Epithelial cell of proximal tubule (primary cell): ENCODE measurements at regions not wholly inside any gene's neighbourhood (a gene's known extent, or its start where the extent isn't known, plus 50 kb on each side); places are given as distances from the start of the nearest gene placed in this dataset.

Experiments used
- DNase-seq: peaks from one replicate; pipeline ENCODE4 v3.0.0-alpha.2; 2011; ENCODE audit warnings: low read depth
- H3K4me3 ChIP-seq: 2 replicates; pipeline ENCODE4 v1.5.1; 2011; ENCODE audit warnings: low read depth, mild to moderate bottlenecking, low read length
- TF ChIP-seq, protein P1 (sequence below): conservative IDR thresholded peaks from 2 replicates; pipeline ENCODE4 v1.5.1; 2012; ENCODE audit warnings: low read depth, mild to moderate bottlenecking, low read length

DNA sequence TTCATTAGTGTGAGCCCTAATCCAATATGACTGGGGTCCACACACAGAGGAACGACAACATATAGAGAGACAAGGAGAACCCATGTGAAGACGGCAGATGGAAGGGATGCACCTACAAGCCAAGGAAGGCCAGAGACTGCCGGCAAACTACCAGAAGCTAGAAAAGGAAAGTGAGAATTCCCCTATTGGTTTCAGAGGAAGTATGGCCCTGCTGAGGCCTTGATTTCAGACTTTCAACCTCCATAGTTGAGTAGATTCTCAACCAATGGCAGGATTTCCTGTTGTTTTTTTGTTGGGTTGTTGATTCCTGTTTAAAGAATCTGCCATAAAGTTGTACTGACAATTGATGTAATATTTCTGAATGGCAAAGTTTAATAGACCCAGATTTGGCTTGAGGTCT lies 241.5 kb downstream of the SATB2 start:
- TF ChIP-seq, protein P1, sequence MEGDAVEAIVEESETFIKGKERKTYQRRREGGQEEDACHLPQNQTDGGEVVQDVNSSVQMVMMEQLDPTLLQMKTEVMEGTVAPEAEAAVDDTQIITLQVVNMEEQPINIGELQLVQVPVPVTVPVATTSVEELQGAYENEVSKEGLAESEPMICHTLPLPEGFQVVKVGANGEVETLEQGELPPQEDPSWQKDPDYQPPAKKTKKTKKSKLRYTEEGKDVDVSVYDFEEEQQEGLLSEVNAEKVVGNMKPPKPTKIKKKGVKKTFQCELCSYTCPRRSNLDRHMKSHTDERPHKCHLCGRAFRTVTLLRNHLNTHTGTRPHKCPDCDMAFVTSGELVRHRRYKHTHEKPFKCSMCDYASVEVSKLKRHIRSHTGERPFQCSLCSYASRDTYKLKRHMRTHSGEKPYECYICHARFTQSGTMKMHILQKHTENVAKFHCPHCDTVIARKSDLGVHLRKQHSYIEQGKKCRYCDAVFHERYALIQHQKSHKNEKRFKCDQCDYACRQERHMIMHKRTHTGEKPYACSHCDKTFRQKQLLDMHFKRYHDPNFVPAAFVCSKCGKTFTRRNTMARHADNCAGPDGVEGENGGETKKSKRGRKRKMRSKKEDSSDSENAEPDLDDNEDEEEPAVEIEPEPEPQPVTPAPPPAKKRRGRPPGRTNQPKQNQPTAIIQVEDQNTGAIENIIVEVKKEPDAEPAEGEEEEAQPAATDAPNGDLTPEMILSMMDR: no peak
- no peak for DNase-seq

DNA sequence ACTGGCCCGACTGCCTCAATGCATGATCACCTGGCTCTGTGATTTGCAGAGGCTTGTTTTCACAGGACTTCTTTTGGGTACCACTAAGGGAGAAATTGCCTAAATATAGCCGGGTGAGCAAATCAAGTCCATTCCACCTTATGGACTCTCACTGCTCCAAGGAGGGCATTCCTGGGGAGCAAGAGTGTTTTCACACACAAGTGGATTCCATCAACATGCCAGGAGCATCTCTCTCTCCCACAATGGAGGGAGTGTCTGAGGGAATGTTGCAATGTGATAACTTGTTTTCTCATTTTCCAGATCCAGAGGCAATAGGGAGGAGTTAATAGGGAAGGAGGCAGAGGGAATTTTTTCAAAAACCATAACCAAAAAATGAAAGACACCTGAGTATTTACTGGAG lies 250.7 kb downstream of the SATB2 start:
- TF ChIP-seq, protein P1: no peak
- H3K4me3 ChIP-seq: no peak overlapping the region
- DNase-seq: no peak

More for the DNA sequence above, 241.5 kb downstream of the SATB2 start:
- H3K4me3 ChIP-seq: no peak overlapping the region

DNA sequence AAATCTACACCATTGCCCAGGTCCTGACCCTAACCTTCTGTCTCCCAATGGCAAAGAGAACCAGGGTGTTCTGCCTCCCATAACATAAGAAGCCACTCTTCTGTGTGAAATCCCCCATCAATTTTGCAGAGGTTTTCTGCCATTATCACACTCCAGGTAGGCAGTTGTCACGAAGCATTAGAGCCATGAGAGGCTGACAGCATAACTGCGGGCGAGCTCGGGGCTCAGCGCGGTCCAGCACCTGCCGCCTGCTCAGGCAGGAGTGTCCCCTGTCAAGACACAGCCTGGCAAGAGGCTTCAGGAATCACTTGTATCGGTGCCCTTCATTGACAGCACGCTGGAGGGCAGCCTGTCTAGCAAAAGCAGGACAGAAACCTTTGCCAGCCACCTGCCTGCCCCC lies 251.2 kb downstream of the SATB2 start:
- TF ChIP-seq, protein P1: no peak
- no peak for DNase-seq
- no peak overlapping the region for H3K4me3 ChIP-seq

DNA sequence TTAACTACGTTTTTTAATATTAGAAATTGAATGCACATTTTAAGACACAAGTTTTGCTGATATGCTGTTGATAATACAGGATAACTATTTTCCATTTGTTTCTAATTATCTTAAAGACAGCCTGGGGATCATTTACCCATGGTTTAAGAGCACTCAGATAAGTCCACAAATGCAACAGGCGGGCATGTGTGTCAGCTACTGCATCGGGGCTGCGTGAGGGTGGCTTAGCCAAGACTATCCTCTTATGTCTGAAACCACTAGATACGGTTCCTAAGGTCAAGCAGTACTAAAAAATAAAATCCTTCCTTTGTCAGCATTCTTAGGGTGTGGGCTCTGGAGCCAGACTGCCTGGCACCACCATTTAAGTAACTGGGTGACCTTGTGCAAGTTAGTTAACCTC lies 254.8 kb downstream of the SATB2 start:
- TF ChIP-seq, protein P1: no peak
- DNase-seq: no peak
- no peak overlapping the region for H3K4me3 ChIP-seq

DNA sequence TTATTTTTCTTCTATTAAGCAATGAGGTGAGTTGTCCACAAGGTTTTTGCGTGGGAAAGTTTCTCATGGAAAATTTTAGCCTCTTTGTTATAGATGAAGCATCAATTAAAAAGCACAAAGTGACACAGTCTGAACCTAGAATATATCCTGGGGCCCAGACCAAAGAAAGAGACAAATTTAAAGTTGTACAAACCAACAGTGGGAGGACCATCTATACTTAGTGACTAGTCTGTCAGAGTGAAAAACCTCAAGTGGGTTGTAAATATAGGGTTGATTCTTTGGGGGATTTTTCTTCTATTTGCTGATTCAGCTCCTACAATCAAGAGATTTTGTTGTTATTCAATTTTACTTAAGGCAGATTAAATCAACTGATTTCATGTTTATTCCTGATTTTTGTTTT lies 256.2 kb downstream of the SATB2 start:
- TF ChIP-seq, protein P1: no peak
- H3K4me3 ChIP-seq: no peak overlapping the region
- DNase-seq: no peak

DNA sequence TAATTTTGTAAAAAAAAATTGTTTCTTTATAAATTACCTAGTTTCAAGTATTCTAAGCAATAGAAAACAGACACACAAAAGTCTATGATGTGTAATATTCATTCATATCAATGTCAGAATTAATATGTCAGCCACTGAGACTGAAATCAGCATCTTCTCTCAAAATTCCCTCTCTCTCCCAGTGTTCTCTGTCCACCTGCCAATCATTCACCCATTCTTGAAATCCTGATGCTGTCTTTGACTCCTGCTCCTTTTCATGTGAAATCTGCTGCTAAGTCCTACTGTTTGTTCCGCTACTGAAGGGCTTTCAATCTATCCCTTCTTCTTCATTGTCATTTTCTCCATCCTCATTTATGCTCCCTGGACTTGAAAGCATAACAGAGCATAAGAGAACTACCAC lies 257.9 kb downstream of the SATB2 start:
- TF ChIP-seq, protein P1: no peak
- no peak for DNase-seq

DNA sequence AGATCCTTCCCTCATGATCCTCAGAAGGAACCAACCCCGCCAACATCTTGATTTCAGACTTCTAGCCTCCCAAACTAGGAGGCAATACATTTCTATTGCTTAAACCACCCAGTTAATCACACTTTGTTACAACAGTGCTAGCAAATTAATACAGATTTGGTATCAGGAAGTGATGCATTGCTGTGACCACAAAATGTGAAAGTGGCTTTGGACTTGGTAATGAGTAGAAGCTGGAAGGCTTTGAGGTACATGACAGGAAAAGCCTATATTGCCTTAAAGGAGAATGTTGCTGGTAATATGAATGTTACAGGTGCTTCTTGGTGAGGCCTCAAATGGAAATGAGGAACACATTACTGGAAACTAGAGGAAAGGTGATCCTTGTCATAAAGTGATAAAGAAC lies 260.3 kb downstream of the SATB2 start:
- DNase-seq: no peak
- no peak overlapping the region for H3K4me3 ChIP-seq
- TF ChIP-seq, protein P1: no peak

More for the DNA sequence above, 257.9 kb downstream of the SATB2 start:
- no peak overlapping the region for H3K4me3 ChIP-seq
